CD14-positive monocyte (primary cell): ENCODE measurements at regions not wholly inside any gene's neighbourhood (a gene's known extent, or its start where the extent isn't known, plus 50 kb on each side); places are given as distances from the start of the nearest gene placed in this dataset.

Experiments used
- DNase-seq, 3 donors: peaks; one replicate each; pipeline ENCODE4 v3.0.0-alpha.2; 2011 to 2022
- H2AFZ ChIP-seq: 2 replicates; pipeline ENCODE4 v1.6.0; 2012; ENCODE audit warnings: mild to moderate bottlenecking, low read depth, low read length, inconsistent platforms; ENCODE audit not compliant: insufficient read depth, poor library complexity, severe bottlenecking
- H3K27ac ChIP-seq, 2 donors: 1 replicate in 1 of 2; 2 replicates in 1 of 2; pipeline ENCODE4 v1.5.1; 2012 to 2013; ENCODE audit warnings: low read length in 2 of 2, control low read depth in 1 of 2, inconsistent platforms in 1 of 2, low read depth in 1 of 2, mild to moderate bottlenecking in 1 of 2
- H3K27me3 ChIP-seq, 2 donors: one replicate each; pipeline versions ENCODE4 v1.6.0 to v1.6.1; 2011 to 2013; ENCODE audit warnings: low read length in 2 of 2; ENCODE audit not compliant: control insufficient read depth in 2 of 2, insufficient read depth in 2 of 2
- H3K36me3 ChIP-seq, 2 donors: replicated peaks in 1 of 2; 1 replicate in 1 of 2; 2 replicates in 1 of 2; pipeline versions ENCODE4 v1.5.1 to v1.6.1; 2012 to 2013; ENCODE audit warnings: low read length in 2 of 2, control low read depth in 1 of 2, inconsistent platforms in 1 of 2, mild to moderate bottlenecking in 1 of 2; ENCODE audit not compliant: insufficient read depth in 2 of 2, control insufficient read depth in 1 of 2
- H3K4me1 ChIP-seq, 2 donors: 1 replicate in 1 of 2; 2 replicates in 1 of 2; pipeline versions ENCODE4 v1.5.1 to v1.6.1; 2012 to 2013; ENCODE audit warnings: low read length in 2 of 2, control low read depth in 1 of 2, inconsistent platforms in 1 of 2, mild to moderate bottlenecking in 1 of 2, moderate library complexity in 1 of 2; ENCODE audit not compliant: insufficient read depth in 2 of 2, control insufficient read depth in 1 of 2
- H3K4me2 ChIP-seq: replicated peaks from 2 replicates; pipeline ENCODE3; 2012; ENCODE audit warnings: low read length, moderate library complexity, mild to moderate bottlenecking; ENCODE audit not compliant: poor library complexity, severe bottlenecking; ENCODE audit errors: extremely low read depth
- H3K4me3 ChIP-seq, 3 experiments: fragments of 200-600 bp in 1 of 3; sonication (generic) in 1 of 3; replicated peaks in 1 of 3; 1 replicate in 2 of 3; 2 replicates in 1 of 3; pipeline ENCODE4 v1.5.1; 2011 to 2013; ENCODE audit warnings: low read length in 3 of 3, mild to moderate bottlenecking in 3 of 3, control low read depth in 2 of 3, low read depth in 2 of 3, inconsistent platforms in 1 of 3, moderate library complexity in 1 of 3
- H3K79me2 ChIP-seq: 2 replicates; pipeline ENCODE4 v1.6.0; 2012; ENCODE audit warnings: mild to moderate bottlenecking, control low read depth, inconsistent platforms, low read length, moderate library complexity; ENCODE audit not compliant: insufficient read depth
- H3K9ac ChIP-seq: 2 replicates; pipeline ENCODE4 v1.6.0; 2017; ENCODE audit warnings: low read length, mild to moderate bottlenecking; ENCODE audit not compliant: insufficient read depth, poor library complexity, severe bottlenecking
- H3K9me3 ChIP-seq, 2 donors: replicated peaks in 1 of 2; 1 replicate in 1 of 2; 2 replicates in 1 of 2; pipeline versions ENCODE4 v1.5.1 to v1.6.1; 2012 to 2013; ENCODE audit warnings: low read length in 2 of 2, control low read depth in 1 of 2; ENCODE audit not compliant: control insufficient read depth in 1 of 2, insufficient read depth in 1 of 2
- H4K20me1 ChIP-seq: 2 replicates; pipeline ENCODE4 v1.6.0; 2012; ENCODE audit warnings: mild to moderate bottlenecking, low read length, control low read depth, moderate library complexity; ENCODE audit not compliant: insufficient read depth
- H3K27ac Mint-ChIP-seq, 7 donors: one replicate each; pipeline ENCODE4 v1.8.0; 2020; ENCODE audit warnings: mild to moderate bottlenecking in 7 of 7, mixed read lengths in 7 of 7, moderate library complexity in 6 of 7, inconsistent platforms in 2 of 7
- H3K27me3 Mint-ChIP-seq, 3 donors: one replicate each; pipeline ENCODE4 v1.8.0; 2021 to 2022; ENCODE audit warnings: low read depth in 3 of 3, mild to moderate bottlenecking in 3 of 3, mixed read lengths in 3 of 3, moderate library complexity in 3 of 3, inconsistent platforms in 1 of 3
- H3K36me3 Mint-ChIP-seq, 2 donors: one replicate each; pipeline ENCODE4 v1.8.0; 2020; ENCODE audit warnings: mixed read lengths in 2 of 2, inconsistent platforms in 1 of 2, mild to moderate bottlenecking in 1 of 2
- H3K4me1 Mint-ChIP-seq: one replicate; pipeline ENCODE4 v1.8.0; 2020; ENCODE audit warnings: mild to moderate bottlenecking, mixed read lengths
- H3K4me3 Mint-ChIP-seq, 2 donors: one replicate each; pipeline ENCODE4 v1.8.0; 2020; ENCODE audit warnings: mild to moderate bottlenecking in 2 of 2, mixed read lengths in 2 of 2, moderate library complexity in 1 of 2
- H3K9me3 Mint-ChIP-seq, 7 donors: one replicate each; pipeline ENCODE4 v1.8.0; 2020 to 2022; ENCODE audit warnings: mixed read lengths in 7 of 7, mild to moderate bottlenecking in 6 of 7, moderate library complexity in 6 of 7, inconsistent platforms in 2 of 7
- whole genome bisulfite sequencing: methylation state at CpG from one replicate; pipeline ENCODE4 v1.1.5; 2013; ENCODE audit warnings: missing lambda C conversion rate; ENCODE audit not compliant: insufficient coverage; 5-methylcytosine and 5-hydroxymethylcytosine counted together
- intact Hi-C, 2 donors: fragments of 100-400 bp; cut with micrococcal nuclease; formaldehyde crosslinking; loops; one replicate each; pipeline versions ENCODE4 v1.15.0 to v1.15.1; 2023
- TF ChIP-seq, protein P1 (sequence below): fragments of 200-600 bp; IDR thresholded peaks from one replicate; pipeline ENCODE4 v1.8.0; 2022; ENCODE audit warnings: antibody characterized with exemption, mild to moderate bottlenecking

DNA sequence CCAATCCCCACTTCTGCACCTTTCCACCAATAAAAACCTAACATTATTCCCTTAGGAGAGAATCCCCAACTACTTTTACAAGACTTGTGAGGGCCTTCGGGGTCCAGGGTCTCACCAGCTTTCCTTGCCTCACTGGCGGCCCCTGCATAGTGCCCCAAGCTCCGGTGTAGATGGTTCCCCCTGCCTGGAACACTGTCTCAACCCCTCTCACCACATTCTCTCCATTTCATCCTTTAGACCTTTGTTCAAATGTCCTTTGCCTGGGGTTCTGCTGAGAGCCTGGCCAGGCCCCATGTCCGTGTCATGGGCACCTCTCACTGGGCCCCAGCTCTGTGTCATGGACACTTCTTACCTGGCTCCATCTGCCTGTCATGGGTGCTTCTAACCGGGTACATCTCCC, 64.5 kb upstream of the SORCS3 start:
- no peak overlapping the region for H3K9ac ChIP-seq
- H3K4me2 ChIP-seq, result no peak overlapping the region
- H4K20me1 ChIP-seq, result no peaks in the 10 kb centered on the region
- no peaks in the 10 kb centered on the region for H3K4me1 ChIP-seq
- Mint-ChIP-seq H3K4me1 (no peaks in the 10 kb centered on the region), H3K36me3 (no peaks in the 10 kb centered on the region), H3K4me3 (no peak overlapping the region), H3K9me3 (peaks cover 0 to 2% (median 0%) of the 10 kb centered on the region in 7 donors), H3K27ac (no peak overlapping the region), H3K27me3 (peaks cover 7 to 14% (median 8%) of the 10 kb centered on the region in 3 donors)
- H2AFZ ChIP-seq, result no peak overlapping the region
- peaks cover 0 to under 1% of the 10 kb centered on the region in 2 donors for H3K27me3 ChIP-seq
- 97% methylated on average over 4 of the region's 5 CpGs for WGBS
- intact Hi-C loops, result loop anchor here in 1 of 2 donors (10.0 kb wide), 1 partner anchor 272 kb away; no protein-coding TSS in a partner anchor
- no peaks in the 10 kb centered on the region for H3K79me2 ChIP-seq
- no peak overlapping the region for H3K4me3 ChIP-seq
- DNase-seq, result no peak
- no peaks in the 10 kb centered on the region for H3K9me3 ChIP-seq
- TF ChIP-seq, protein P1, sequence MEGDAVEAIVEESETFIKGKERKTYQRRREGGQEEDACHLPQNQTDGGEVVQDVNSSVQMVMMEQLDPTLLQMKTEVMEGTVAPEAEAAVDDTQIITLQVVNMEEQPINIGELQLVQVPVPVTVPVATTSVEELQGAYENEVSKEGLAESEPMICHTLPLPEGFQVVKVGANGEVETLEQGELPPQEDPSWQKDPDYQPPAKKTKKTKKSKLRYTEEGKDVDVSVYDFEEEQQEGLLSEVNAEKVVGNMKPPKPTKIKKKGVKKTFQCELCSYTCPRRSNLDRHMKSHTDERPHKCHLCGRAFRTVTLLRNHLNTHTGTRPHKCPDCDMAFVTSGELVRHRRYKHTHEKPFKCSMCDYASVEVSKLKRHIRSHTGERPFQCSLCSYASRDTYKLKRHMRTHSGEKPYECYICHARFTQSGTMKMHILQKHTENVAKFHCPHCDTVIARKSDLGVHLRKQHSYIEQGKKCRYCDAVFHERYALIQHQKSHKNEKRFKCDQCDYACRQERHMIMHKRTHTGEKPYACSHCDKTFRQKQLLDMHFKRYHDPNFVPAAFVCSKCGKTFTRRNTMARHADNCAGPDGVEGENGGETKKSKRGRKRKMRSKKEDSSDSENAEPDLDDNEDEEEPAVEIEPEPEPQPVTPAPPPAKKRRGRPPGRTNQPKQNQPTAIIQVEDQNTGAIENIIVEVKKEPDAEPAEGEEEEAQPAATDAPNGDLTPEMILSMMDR, result no peak
- no peak overlapping the region for H3K27ac ChIP-seq
- no peaks in the 10 kb centered on the region for H3K36me3 ChIP-seq

DNA sequence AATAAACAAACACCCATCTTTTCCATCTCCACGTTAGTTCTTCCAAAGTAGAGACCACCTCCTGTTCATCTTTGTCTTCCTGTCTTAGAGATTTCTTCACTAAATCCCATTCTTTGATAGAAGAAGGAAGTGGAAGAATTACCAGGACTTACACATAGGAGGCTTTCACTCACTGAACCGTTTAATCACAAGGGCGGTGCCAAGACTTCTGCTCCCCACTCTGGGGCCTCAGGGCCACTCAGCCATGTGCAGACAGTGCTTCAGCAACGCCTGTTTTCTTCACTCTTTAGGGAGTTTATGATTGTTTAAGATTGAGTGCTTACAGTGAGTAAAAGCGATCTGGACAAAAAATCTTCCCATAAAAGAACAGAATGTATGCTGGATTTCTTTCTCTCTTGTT, 63.9 kb upstream of the SORCS3 start:
- Histone ChIP-seq H3K4me2 (no peak overlapping the region), H3K27ac (no peak overlapping the region), H3K4me1 (no peaks in the 10 kb centered on the region), H3K9ac (no peak overlapping the region), H3K27me3 (peaks cover 0 to 2% of the 10 kb centered on the region in 2 donors), H2AFZ (no peak overlapping the region), H3K4me3 (no peak overlapping the region), H3K36me3 (no peaks in the 10 kb centered on the region), H3K79me2 (no peaks in the 10 kb centered on the region), H3K9me3 (no peaks in the 10 kb centered on the region), H4K20me1 (no peaks in the 10 kb centered on the region)
- H3K4me1 Mint-ChIP-seq, result no peaks in the 10 kb centered on the region
- H3K36me3 Mint-ChIP-seq, result no peaks in the 10 kb centered on the region
- no peak for DNase-seq
- TF ChIP-seq, protein P1, result no peak
- intact Hi-C loops, result loop anchor here in 1 of 2 donors (10.0 kb wide), 1 partner anchor 272 kb away; no protein-coding TSS in a partner anchor
- no peaks in the 10 kb centered on the region for H3K9me3 Mint-ChIP-seq
- no peak overlapping the region for H3K4me3 Mint-ChIP-seq
- no peak overlapping the region for H3K27ac Mint-ChIP-seq
- no CpG with 5 or more reads among the region's 5 CpGs for WGBS
- peaks cover 6 to 14% (median 9%) of the 10 kb centered on the region in 3 donors for H3K27me3 Mint-ChIP-seq
